HEK293T (cell line): ENCODE measurements at regions not wholly inside any gene's neighbourhood (a gene's known extent, or its start where the extent isn't known, plus 50 kb on each side); places are given as distances from the start of the nearest gene placed in this dataset.

Experiments used
- FOXM1 ChIP-seq: fragments of 450-650 bp; IDR thresholded peaks from 2 replicates; pipeline ENCODE4 v1.6.1; 2017; ENCODE audit warnings: mild to moderate bottlenecking, borderline replicate concordance
- SP1 ChIP-seq: fragments of 450-650 bp; IDR thresholded peaks from 2 replicates; pipeline ENCODE4 v1.6.1; 2017
- SUZ12 ChIP-seq: fragments of 450-650 bp; IDR thresholded peaks from 2 replicates; pipeline ENCODE4 v1.6.1; 2016; ENCODE audit warnings: mild to moderate bottlenecking
- TF ChIP-seq, protein P1 (sequence below): fragments of 450-650 bp; IDR thresholded peaks from 2 replicates; pipeline ENCODE4 v1.6.1; 2016

- no peak for TF ChIP-seq FOXM1
- TF ChIP-seq SP1: no peak
- TF ChIP-seq, protein P1, sequence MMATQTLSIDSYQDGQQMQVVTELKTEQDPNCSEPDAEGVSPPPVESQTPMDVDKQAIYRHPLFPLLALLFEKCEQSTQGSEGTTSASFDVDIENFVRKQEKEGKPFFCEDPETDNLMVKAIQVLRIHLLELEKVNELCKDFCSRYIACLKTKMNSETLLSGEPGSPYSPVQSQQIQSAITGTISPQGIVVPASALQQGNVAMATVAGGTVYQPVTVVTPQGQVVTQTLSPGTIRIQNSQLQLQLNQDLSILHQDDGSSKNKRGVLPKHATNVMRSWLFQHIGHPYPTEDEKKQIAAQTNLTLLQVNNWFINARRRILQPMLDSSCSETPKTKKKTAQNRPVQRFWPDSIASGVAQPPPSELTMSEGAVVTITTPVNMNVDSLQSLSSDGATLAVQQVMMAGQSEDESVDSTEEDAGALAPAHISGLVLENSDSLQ: no peak
- TF ChIP-seq SUZ12: no peak
Observed at GRCh38 chr6:152874267-152874666, 108.6 kb downstream of the FBXO5 start.
